Stimulated activated CD8-positive, alpha-beta memory T cell treated with anti-CD3 and anti-CD28 coated beads, Interleukin-15, amount 100 ng/mL, for 24 hours (primary cell): ENCODE measurements at regions not wholly inside any gene's neighbourhood (a gene's known extent, or its start where the extent isn't known, plus 50 kb on each side); places are given as distances from the start of the nearest gene placed in this dataset.
"Not testable (repeated sequence)": the region's sequence is repeated elsewhere in the genome, so short reads cannot be mapped to it uniquely, and the experiment has no call there.

Source experiments
- DNase-seq: peaks from one replicate; pipeline ENCODE4 v3.0.0-alpha.2; 2020; ENCODE audit warnings: low read depth

- no peak for DNase-seq
These were observed 121.8 kb upstream of the FAM241A start for GRCh38 chr4:112023402-112023950.

DNA sequence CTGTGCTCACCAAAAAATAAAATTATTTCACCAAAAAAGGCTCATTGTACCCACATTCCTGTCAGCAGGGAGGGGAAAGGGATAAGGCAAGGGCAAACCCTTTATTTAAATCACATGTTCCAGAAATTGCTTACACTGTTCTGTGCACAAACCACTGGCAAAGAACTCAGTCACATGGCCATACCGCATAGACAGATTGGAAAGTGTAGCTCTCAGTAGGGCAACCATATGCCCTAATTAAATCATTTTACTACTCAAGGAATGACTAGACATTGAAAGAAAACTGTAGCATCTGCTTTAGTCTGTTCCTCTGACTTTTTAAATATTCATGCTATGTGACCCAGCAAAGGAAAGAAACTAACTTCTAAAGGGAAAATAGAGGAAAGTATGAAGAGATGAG is 119.2 kb upstream of the FAM241A start:
- DNase-seq, result no peak

DNA sequence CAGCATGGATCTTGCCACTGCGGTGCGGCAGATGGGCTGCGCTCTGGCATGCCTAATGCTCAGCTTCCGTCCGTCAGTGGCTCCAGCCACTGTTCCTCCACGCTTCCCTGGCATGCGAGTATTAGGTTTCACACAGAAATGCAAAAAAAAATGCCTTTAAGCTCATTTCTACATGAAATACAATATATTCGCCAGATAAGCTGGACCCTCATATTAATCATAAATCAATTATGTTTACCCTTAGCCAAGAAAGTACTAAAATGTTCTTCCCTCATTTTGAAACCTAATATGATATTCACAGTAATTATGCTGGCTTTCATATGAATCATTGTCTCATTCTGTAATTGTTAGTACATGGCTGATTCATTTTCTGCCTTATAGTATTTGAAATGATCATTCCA is 115.5 kb upstream of the FAM241A start:
- DNase-seq, result no peak

DNA sequence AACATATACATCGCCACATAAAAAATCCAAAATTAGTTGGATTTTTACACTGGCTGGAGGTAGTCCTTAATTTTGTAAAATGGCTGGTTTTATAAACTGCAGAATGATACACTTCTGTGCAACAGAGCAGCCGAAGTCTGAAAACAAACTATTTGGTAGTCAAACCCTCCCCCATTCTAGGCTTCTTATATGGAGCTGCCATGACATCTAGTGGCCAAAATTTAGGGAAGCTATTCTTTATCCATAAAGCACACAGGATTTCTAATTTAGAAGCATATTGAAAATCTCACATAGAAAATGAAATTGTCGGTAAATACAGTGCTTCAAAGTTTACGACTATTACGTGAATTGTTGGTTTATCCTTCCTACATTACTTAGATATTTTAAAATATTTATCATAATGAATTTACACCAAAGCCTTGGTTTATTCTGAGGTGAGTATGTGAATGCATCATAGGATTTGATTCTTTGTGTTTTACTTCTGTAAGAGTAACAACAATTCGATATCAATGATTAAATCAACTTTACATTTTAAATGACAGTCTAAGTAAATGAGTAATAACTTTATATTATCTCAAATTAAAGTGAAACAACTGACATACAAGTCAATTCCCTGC is 113.4 kb upstream of the FAM241A start:
- no peak for DNase-seq

DNA sequence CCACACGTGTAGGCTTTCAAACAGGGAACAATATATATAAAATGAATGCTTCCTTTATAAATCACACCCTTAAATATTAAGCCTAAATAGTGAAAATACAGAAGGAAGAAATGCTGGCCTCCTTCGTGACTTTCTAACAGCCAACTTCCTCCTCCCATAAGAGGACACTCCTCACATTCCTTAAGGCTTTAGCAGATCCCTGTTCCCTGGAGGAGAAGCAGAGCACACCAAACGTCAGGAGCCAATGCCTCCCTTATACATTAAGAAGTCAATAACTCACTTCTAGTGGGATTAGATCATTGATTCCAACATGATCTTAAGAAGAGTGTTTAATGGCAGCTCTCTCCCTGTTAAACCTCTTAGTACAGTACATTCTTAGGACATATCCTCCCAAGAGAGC is 108.4 kb upstream of the FAM241A start:
- DNase-seq, result no peak

GRCh38 chr4:112038861-112039260 is 106.4 kb upstream of the FAM241A start:
- no peak for DNase-seq

DNA sequence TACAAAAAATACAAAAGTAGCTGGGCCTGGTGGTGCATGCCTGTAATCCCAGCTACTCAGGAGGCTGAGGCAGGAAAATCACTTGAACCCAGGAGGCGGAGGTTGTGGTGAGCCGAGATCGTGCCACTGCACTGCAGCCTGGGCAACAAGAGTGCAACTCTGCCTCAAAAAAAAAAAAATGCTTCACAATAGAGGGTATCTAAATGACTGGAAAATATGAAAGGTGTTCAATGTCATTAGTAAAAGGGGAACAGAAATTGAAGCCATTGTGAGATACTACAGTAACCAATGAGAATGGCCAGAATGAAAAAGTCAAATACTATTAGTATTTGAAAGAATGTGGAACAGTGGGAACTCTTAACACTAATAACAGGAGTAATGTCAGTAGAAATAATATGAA is 96.1 kb upstream of the FAM241A start:
- not testable (repeated sequence) for DNase-seq

DNA sequence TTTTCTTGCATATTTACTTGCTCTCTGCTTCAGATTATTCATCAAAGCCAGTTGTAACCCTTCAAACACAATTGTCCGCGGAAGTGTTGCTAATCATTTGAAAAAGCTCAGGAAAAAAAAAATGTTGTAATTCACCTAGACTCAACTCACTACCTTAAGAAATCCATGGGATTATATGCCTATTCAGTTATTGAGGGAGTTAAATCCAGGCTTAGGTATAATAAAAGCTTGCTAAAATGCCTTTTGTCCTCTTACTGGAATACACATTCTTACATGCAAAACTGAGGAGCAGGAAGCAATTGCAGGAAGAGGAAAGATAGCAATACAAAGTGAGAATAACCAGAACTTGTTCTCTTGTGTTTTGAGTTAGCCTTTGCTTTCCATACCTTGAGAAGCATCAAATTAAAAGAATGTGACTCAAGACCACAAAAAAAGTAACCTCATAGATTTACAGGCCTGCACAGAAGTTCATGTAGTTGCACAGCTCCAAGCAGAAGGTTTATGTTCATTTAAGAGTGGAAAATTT is 91.4 kb upstream of the FAM241A start:
- DNase-seq, result no peak

- no peak for DNase-seq
These were observed 90.2 kb upstream of the FAM241A start for GRCh38 chr4:112055100-112055499.

DNA sequence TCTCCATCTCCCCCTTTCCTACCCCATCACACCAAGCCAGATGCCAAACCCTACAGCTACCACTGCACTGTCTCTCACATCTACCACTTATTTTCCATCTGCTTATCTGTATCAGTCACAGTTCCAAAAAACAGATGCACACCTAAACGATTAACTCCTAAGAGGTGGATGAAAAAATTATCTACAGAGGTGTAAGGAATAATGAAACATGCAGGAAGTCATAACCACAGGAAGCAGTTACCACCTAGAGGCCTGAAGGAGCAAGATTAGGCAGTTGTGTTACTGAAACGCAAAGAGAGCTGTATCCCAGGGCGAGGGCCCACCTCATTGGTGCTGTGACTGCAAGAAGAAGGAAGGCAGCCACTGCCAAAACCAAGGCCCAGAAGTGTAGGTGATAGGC is 87.8 kb upstream of the FAM241A start:
- no peak for DNase-seq

GRCh38 chr4:112058433-112058832 is 86.8 kb upstream of the FAM241A start:
- no peak for DNase-seq

DNA sequence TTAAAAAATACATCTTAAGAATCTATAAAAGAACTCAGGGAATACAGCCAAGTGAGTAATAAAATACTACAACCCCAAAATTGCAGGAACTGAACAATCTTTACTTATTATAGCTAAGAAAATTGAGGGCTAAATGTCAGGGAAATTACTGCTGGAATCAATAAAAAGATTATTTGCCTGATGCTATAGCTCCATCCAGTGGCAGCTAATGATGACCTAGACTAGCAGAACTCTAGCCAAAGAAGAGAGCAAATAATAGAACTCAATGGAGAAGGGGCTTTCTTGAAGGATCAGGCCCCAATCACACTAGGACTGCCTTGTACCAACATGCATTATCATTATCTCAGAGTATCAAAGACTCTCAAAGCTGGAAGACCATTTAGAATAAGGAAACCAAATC is 85.0 kb upstream of the FAM241A start:
- no peak for DNase-seq

GRCh38 chr4:112061207-112061817 is 83.9 kb upstream of the FAM241A start:
- no peak for DNase-seq

DNA sequence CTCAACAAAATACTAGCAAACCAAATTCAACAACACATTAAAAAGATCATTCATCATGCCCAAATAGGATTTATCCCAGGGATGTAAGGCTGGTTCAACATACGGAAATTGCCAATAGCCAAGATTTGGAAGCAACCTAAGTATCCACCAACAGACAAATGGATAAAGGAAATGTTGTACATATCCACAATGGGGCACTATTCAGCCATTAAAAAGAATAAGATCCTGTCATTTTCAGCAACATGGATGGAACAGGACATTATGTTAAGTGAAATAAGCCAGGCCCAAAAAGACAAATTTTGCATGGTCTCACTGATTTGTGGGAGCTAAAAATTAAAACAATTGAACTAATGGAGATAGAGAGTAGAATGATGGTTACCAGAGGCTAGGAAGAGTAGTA is 82.0 kb upstream of the FAM241A start:
- no peak for DNase-seq

- no peak for DNase-seq
These were observed 76.1 kb upstream of the FAM241A start for GRCh38 chr4:112069110-112069509.

DNA sequence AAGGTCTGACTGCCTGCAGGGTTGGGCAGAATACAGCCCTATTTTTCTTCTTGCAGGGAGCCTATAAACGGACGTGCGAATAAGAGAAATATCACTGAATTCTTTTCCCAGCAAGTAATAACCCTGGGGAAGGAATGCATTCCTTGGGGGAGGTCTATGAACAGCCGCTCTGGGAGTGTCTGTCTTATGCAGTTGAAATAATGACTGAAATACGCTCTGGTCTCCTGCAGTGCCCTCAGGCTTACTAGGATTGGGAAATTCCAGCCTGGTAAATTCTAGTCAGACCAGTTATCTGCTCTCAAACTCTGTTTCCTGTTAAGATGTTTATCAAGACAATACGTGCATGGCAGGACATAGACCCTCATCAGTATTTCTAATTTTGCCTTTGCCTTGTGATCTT is 72.1 kb upstream of the FAM241A start:
- no peak for DNase-seq

DNA sequence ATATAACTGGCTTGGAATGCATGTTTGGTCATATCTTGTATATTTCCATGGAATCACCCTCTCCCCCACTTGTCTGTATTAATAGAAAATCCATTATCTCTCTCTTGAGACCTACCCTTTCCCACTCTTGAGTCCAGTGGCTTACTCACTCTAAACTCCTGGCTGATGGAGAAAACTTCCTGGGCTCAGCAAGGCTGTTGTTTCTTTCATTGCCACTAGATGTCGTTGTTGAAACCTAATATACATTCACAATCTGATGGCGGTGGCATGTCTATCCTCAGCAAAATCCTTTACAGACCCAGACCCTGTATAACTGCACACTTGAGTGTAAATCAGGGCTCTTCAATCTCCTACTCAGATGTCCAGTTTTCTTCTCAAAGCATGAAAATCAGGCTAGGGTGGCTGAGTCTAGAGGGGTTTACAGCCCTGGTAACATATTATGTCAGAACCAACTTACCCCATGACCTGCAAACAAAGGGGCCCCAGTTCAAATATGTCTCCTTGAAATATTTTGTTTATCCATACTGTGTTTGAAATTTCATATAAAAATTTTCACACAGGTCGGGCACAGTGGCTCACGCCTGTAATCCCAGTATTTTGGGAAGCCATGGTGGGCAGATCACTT is 70.0 kb upstream of the FAM241A start:
- no peak for DNase-seq

GRCh38 chr4:112075906-112076305 is 69.3 kb upstream of the FAM241A start:
- DNase-seq, result no peak

DNA sequence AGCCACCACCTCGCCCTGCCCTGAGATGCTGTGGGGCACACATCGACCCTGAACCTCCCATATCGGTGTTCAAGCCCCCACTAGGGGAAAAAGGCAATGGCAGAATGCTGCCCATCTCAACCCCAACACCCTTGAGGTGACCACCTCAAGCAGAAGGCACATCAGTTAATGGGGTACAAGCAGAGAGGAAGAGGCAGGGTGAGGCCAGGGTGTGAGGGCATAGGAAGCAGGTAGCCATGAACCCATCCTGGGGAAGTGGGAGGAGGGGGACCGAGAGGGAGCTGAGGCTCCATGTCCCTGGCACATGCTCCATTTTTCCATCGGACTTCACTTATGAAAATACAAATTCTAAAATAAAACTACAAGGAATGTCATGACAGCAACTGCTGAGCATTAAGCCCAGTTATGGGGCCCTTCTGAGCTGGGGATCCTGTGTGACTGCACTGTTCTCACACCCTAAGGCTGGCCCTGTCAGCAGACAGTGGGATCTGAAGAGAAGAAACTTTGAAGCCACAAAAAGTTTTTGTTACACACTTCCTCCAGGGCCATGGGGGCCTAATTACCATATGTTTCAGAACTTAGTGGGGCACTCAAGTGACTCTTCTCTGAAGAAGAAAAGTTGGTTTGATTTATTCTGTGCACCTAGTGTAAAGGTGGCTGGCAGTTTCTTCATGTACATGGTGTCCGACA is 68.2 kb upstream of the FAM241A start:
- no peak for DNase-seq

DNA sequence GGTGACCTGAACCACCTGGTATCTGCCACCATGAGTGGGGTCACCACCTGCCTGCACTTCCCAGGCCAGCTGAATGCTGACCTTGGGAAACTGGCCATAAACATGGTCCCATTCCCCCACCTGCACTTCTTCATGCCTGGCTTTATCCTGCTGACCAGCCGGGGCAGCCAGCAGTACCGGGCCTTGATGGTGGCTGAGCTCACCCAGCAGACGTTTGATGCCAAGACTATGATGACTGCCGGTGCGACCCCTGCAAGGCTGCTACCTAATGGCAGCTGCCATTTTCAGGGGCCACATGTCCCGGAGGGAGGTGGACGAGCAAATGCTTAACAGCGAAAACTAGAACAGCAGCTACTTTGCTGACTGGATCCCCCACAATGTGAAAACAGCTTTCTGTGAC is 67.5 kb upstream of the FAM241A start:
- DNase-seq, result no peak

- DNase-seq, result no peak
These were observed 62.2 kb upstream of the FAM241A start for GRCh38 chr4:112082954-112083586.
